GM23338 (cell line): ENCODE measurements at regions not wholly inside any gene's neighbourhood (a gene's known extent, or its start where the extent isn't known, plus 50 kb on each side); places are given as distances from the start of the nearest gene placed in this dataset.

Experiments
- CTCF ChIP-seq, 2 experiments: fragments of 200-600 bp in 1 of 2; sonication (generic) in 1 of 2; conservative IDR thresholded peaks; 2 replicates each; pipeline versions ENCODE4 v1.5.1 to v1.6.1; 2016 to 2017; ENCODE audit warnings: antibody characterized with exemption in 2 of 2, low read depth in 2 of 2, mild to moderate bottlenecking in 2 of 2, moderate library complexity in 1 of 2
- EZH2 ChIP-seq: fragments of 200-600 bp; sonication (generic); IDR thresholded peaks from one replicate; pipeline ENCODE4 v1.8.0; 2017; ENCODE audit warnings: antibody characterized with exemption, mild to moderate bottlenecking, low read depth; ENCODE audit not compliant: unreplicated experiment
- EZH2phosphoT487 ChIP-seq: fragments of 200-600 bp; sonication (generic); IDR thresholded peaks from one replicate; pipeline ENCODE4 v1.8.1; 2018; ENCODE audit warnings: antibody characterized with exemption; ENCODE audit not compliant: unreplicated experiment
- JUNB ChIP-seq: IDR thresholded peaks from one replicate; pipeline ENCODE4 v1.6.1; 2016; ENCODE audit warnings: antibody characterized with exemption; ENCODE audit not compliant: unreplicated experiment
- POLR2AphosphoS5 ChIP-seq: IDR thresholded peaks from 2 replicates; pipeline ENCODE4 v1.6.1; 2016; ENCODE audit warnings: antibody characterized with exemption, low read depth
- REST ChIP-seq: IDR thresholded peaks from one replicate; pipeline ENCODE4 v1.6.1; 2018; ENCODE audit warnings: antibody characterized with exemption; ENCODE audit not compliant: unreplicated experiment
- STAT1 ChIP-seq: IDR thresholded peaks from one replicate; pipeline ENCODE4 v1.6.1; 2016; ENCODE audit warnings: antibody characterized with exemption; ENCODE audit not compliant: unreplicated experiment

DNA sequence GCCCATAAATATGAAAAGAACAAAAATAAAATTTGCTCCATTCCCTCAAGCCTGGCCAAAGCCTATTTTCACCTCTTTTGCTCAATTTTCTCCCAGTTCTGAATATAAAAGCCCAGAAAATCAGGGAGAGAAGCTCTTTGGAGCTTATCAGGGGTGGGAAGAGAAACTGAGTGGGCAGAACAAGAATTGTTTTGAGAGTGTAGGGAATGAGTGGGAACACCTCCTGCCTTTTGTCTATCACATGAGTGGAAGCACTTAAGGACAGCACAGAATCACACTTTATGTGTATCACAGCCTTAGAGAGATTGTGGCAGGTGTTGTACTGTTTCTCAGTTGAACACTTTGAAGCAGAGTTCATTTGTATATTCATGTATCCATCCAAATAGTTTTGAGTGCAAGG lies 139.2 kb upstream of the HMHB1 start:
- no peak for TF ChIP-seq POLR2AphosphoS5
- TF ChIP-seq EZH2phosphoT487 = no peak
- TF ChIP-seq REST = no peak
- TF ChIP-seq CTCF (conservative IDR thresholded peaks at IDR 0.05; ENCODE audit: low read depth in 2 of 2) = no peak
- no peak for TF ChIP-seq STAT1
- no peak for TF ChIP-seq EZH2
- TF ChIP-seq JUNB = no peak
